Loucy (cell line): ENCODE measurements at regions not wholly inside any gene's neighbourhood (a gene's known extent, or its start where the extent isn't known, plus 50 kb on each side); places are given as distances from the start of the nearest gene placed in this dataset.

Experiments used
- H2AFZ ChIP-seq: fragments of 200-600 bp; sonication (generic); 2 replicates; pipeline ENCODE4 v1.6.0; 2016; ENCODE audit warnings: antibody characterized with exemption, mild to moderate bottlenecking, low read length, moderate library complexity
- H3F3A ChIP-seq: fragments of 200-600 bp; 2 replicates; pipeline ENCODE4 v1.6.0; 2016; ENCODE audit warnings: antibody characterized with exemption, low read depth, mild to moderate bottlenecking
- H3K27me3 ChIP-seq: fragments of 200-600 bp; sonication (generic); 2 replicates; pipeline ENCODE4 v1.6.1; 2014; ENCODE audit warnings: low read length, mild to moderate bottlenecking; ENCODE audit not compliant: insufficient read depth, poor library complexity, severe bottlenecking
- H3K36me3 ChIP-seq: fragments of 200-600 bp; sonication (generic); 2 replicates; pipeline ENCODE4 v1.6.1; 2016; ENCODE audit warnings: low read length; ENCODE audit not compliant: insufficient read depth
- H3K4me1 ChIP-seq: fragments of 200-600 bp; sonication (generic); 2 replicates; pipeline ENCODE4 v1.5.1; 2014; ENCODE audit warnings: low read length, mild to moderate bottlenecking; ENCODE audit not compliant: insufficient read depth, poor library complexity, severe bottlenecking
- H3K4me2 ChIP-seq: fragments of 200-600 bp; sonication (generic); 2 replicates; pipeline ENCODE4 v1.6.0; 2014; ENCODE audit warnings: antibody characterized with exemption, low read length, low read depth, mild to moderate bottlenecking; ENCODE audit not compliant: poor library complexity, severe bottlenecking
- H3K4me3 ChIP-seq: fragments of 200-600 bp; sonication (generic); 2 replicates; pipeline ENCODE4 v1.5.1; 2014; ENCODE audit warnings: low read length, mild to moderate bottlenecking, mixed read lengths; ENCODE audit not compliant: poor library complexity, severe bottlenecking
- H3K79me2 ChIP-seq: fragments of 200-600 bp; sonication (generic); 2 replicates; pipeline ENCODE4 v1.6.1; 2014; ENCODE audit warnings: low read length; ENCODE audit not compliant: insufficient read depth
- H3K9ac ChIP-seq: fragments of 200-600 bp; sonication (generic); 2 replicates; pipeline ENCODE4 v1.6.0; 2014; ENCODE audit warnings: mild to moderate bottlenecking, low read depth, low read length, moderate library complexity; ENCODE audit not compliant: poor library complexity, severe bottlenecking
- H3K9me2 ChIP-seq: fragments of 200-600 bp; sonication (generic); replicated peaks from 2 replicates; pipeline ENCODE4 v1.6.1; 2016; ENCODE audit warnings: low read depth, low read length, mixed read lengths
- H3K9me3 ChIP-seq: fragments of 200-600 bp; sonication (generic); 2 replicates; pipeline ENCODE4 v1.6.1; 2014; ENCODE audit warnings: mild to moderate bottlenecking, antibody characterized with exemption, low read length, low read depth; ENCODE audit not compliant: insufficient read depth
- H4K20me1 ChIP-seq: fragments of 200-600 bp; sonication (generic); 2 replicates; pipeline ENCODE4 v1.6.0; 2014; ENCODE audit warnings: antibody characterized with exemption, low read length, mild to moderate bottlenecking; ENCODE audit not compliant: insufficient read depth, poor library complexity, severe bottlenecking
- EZH2phosphoT487 ChIP-seq: fragments of 200-600 bp; IDR thresholded peaks from 2 replicates; pipeline ENCODE4 v1.6.1; 2018; ENCODE audit warnings: antibody characterized with exemption, mild to moderate bottlenecking, moderate library complexity, borderline replicate concordance
- TF ChIP-seq, protein P1 (sequence below): fragments of 200-600 bp; sonication (generic); conservative IDR thresholded peaks from 2 replicates; pipeline ENCODE4 v1.5.1; 2014; ENCODE audit warnings: mild to moderate bottlenecking, antibody characterized with exemption, low read length

DNA sequence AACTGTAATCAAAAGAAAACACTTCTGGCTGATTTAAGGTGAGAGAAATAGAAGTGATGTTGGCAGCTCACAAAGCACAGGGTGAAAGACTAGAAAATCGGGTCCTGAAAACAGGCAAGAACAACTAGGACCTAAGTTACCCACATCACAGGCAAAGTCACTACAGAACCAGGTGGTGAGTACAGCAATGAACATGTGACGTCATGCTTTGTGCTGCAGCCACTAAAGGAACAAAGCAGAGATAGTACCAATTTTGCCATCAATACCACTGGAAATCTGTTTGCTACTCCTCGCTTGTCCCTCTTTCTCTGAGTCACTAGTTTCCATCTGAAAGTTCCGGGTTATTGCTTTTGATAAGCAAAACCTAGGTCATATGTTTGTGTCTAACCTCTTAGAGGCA, 326.7 kb downstream of the GABRB2 start:
- Histone ChIP-seq H3K4me3 (no peak overlapping the region), H3K36me3 (no peaks in the 10 kb centered on the region), H3F3A (no peaks in the 10 kb centered on the region), H4K20me1 (no peaks in the 10 kb centered on the region), H2AFZ (no peak overlapping the region), H3K79me2 (no peaks in the 10 kb centered on the region), H3K4me2 (no peak overlapping the region), H3K9ac (no peak overlapping the region), H3K4me1 (no peaks in the 10 kb centered on the region), H3K9me2 (no peaks in the 10 kb centered on the region), H3K9me3 (no peaks in the 10 kb centered on the region), H3K27me3 (no peaks in the 10 kb centered on the region)
- TF ChIP-seq, protein P1, sequence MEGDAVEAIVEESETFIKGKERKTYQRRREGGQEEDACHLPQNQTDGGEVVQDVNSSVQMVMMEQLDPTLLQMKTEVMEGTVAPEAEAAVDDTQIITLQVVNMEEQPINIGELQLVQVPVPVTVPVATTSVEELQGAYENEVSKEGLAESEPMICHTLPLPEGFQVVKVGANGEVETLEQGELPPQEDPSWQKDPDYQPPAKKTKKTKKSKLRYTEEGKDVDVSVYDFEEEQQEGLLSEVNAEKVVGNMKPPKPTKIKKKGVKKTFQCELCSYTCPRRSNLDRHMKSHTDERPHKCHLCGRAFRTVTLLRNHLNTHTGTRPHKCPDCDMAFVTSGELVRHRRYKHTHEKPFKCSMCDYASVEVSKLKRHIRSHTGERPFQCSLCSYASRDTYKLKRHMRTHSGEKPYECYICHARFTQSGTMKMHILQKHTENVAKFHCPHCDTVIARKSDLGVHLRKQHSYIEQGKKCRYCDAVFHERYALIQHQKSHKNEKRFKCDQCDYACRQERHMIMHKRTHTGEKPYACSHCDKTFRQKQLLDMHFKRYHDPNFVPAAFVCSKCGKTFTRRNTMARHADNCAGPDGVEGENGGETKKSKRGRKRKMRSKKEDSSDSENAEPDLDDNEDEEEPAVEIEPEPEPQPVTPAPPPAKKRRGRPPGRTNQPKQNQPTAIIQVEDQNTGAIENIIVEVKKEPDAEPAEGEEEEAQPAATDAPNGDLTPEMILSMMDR = no peak
- TF ChIP-seq EZH2phosphoT487 = no peak

DNA sequence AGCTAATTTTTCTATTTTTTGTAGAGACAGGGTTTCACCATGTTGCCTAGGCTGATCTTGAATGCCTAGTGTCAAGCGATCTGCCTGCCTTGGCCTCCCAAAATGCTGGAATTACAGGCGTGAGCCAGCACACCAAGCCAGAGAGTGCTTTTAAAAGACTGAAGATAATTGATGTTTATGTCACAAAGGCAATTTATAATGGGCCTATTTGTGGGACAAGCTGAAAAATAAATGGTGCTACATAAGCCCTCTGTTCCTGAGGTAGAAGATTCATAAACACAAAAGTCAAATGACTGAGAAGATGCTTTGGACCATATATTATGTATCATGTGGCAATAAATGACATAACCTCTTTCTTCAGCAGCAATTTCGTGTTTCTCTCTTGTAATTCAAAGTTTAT, 329.6 kb downstream of the GABRB2 start:
- Histone ChIP-seq H3K27me3 (no peaks in the 10 kb centered on the region), H3K9me2 (no peaks in the 10 kb centered on the region), H3K9ac (no peak overlapping the region), H4K20me1 (no peaks in the 10 kb centered on the region), H3K36me3 (no peaks in the 10 kb centered on the region), H3K4me2 (no peak overlapping the region), H3F3A (no peaks in the 10 kb centered on the region), H3K9me3 (no peaks in the 10 kb centered on the region), H3K4me1 (no peaks in the 10 kb centered on the region), H3K4me3 (no peak overlapping the region), H2AFZ (no peak overlapping the region), H3K79me2 (no peaks in the 10 kb centered on the region)
- TF ChIP-seq, protein P1 = no peak
- TF ChIP-seq EZH2phosphoT487 = no peak

DNA sequence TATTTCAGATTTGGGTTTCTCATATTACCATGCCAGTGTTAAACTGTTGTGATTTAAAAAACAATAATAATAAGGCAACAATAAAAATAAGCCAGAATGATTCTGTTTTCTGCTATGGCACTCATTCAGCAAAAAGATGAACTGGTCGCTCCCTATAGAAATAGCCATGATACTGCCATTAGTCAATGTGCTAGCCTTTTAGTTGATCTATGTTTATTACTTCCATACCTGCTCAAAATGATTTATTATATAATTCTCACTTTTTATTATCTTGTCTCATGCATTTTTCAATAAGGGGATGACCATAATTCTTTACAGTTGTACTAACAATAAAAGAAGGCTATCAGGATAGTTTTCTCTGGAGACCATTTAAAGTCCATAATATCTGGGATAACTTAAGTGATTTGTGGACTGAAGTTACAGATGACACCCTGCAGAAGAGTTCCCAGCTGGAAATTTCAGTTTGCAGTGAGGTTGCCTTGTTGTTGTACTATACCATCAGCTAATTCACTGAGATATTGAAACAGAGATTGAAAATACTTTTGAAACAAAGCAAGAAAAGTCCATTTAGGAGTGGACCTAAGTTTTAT, 334.3 kb downstream of the GABRB2 start:
- Histone ChIP-seq H3K9ac (no peak overlapping the region), H4K20me1 (no peaks in the 10 kb centered on the region), H3K36me3 (no peaks in the 10 kb centered on the region), H3K4me1 (no peaks in the 10 kb centered on the region), H3K79me2 (no peaks in the 10 kb centered on the region), H3K4me2 (no peak overlapping the region), H3K4me3 (no peak overlapping the region), H3K27me3 (no peaks in the 10 kb centered on the region), H3K9me2 (no peaks in the 10 kb centered on the region), H3K9me3 (no peaks in the 10 kb centered on the region), H2AFZ (no peak overlapping the region), H3F3A (no peaks in the 10 kb centered on the region)
- TF ChIP-seq, protein P1 = no peak
- TF ChIP-seq EZH2phosphoT487 = no peak
